HCT116 (cell line): ENCODE measurements at regions not wholly inside any gene's neighbourhood (a gene's known extent, or its start where the extent isn't known, plus 50 kb on each side); places are given as distances from the start of the nearest gene placed in this dataset.
A peak's percentile ranks its signal among the peaks of the same experiment; 100 is the strongest.

Source experiments
- ATAC-seq: fragments of 200-7000 bp; cut with Tn5 transposase; 2 replicates; pipeline ENCODE4 v1.9.1; 2020; ENCODE audit warnings: mild to moderate bottlenecking, moderate library complexity
- BruUV-seq: library from RNA; stranded (reverse); fragments of 400-500 nt; replicated peaks from 2 replicates; lab custom pipeline; 2021; lab: Mats Ljungman, UMichigan
- CTCF ChIA-PET: fragments of 300-600 bp; sonication (Branson Sonifier 250); formaldehyde crosslinking; loops from one replicate; lab custom pipeline; 2021; ENCODE audit warnings: antibody characterized with exemption; lab: Charles Lee
- POLR2A ChIA-PET: fragments of 300-600, 350-600 bp; sonication (Branson Sonifier 250); formaldehyde crosslinking; loops from one replicate; lab custom pipeline; 2021; ENCODE audit warnings: antibody characterized with exemption; lab: Charles Lee
- RAD21 ChIA-PET, 2 experiments: fragments of 300-600 bp; sonication (Branson Sonifier 250); formaldehyde crosslinking; loops; one replicate each; lab custom pipeline; 2023; ENCODE audit warnings: low total read pairs in 2 of 2; ENCODE audit not compliant: uncharacterized antibody in 2 of 2, unreplicated experiment in 2 of 2, low non-redundant PET in 1 of 2; lab: Charles Lee
- DNase-seq: peaks from one replicate; pipeline ENCODE4 v3.0.0-alpha.2; 2010; ENCODE audit warnings: low read depth, low spot score
- H2AFZ ChIP-seq: fragments of 200-600 bp; shearing (Covaris generic), sonication (generic); 2 replicates; pipeline ENCODE4 v1.6.1; 2017; ENCODE audit warnings: low read depth, mixed run types, mixed read lengths, antibody characterized with exemption, low read length; ENCODE audit not compliant: poor library complexity, severe bottlenecking
- H3K27ac ChIP-seq: 2 replicates; pipeline ENCODE4 v1.5.1; 2012; ENCODE audit warnings: low read depth, low read length
- H3K27me3 ChIP-seq: fragments of 200-600 bp; sonication (generic); 2 replicates; pipeline ENCODE4 v1.6.1; 2016; ENCODE audit warnings: mixed run types, low read length, mixed read lengths; ENCODE audit not compliant: insufficient read depth
- H3K36me3 ChIP-seq, 2 experiments: fragments of 200-500 bp in 1 of 2; fragments of 200-600 bp in 1 of 2; sonication (Bioruptor generic) in 1 of 2; sonication (generic) in 1 of 2; 2 replicates each; pipeline versions ENCODE4 v1.5.1 to v1.6.1; 2014 to 2016; ENCODE audit warnings: low read length in 2 of 2, inconsistent platforms in 1 of 2, mixed read lengths in 1 of 2, mixed run types in 1 of 2; ENCODE audit not compliant: insufficient read depth in 2 of 2, control insufficient read depth in 1 of 2
- H3K4me1 ChIP-seq, 2 experiments: fragments of 200-600 bp in 1 of 2; sonication (generic) in 1 of 2; 2 replicates each; pipeline versions ENCODE4 v1.5.1 to v1.6.1; 2012 to 2017; ENCODE audit warnings: low read length in 2 of 2, inconsistent platforms in 1 of 2, mild to moderate bottlenecking in 1 of 2, mixed read lengths in 1 of 2, mixed run types in 1 of 2, moderate library complexity in 1 of 2; ENCODE audit not compliant: insufficient read depth in 2 of 2, control insufficient read depth in 1 of 2
- H3K4me2 ChIP-seq: fragments of 200-600 bp; sonication (generic); 2 replicates; pipeline ENCODE4 v1.6.1; 2017; ENCODE audit warnings: mixed run types, low read length, mixed read lengths
- H3K4me3 ChIP-seq, 2 experiments: fragments of 200-600 bp in 1 of 2; sonication (generic) in 1 of 2; replicated peaks in 1 of 2; 2 replicates each; pipeline ENCODE4 v1.5.1; 2011 to 2016; ENCODE audit warnings: low read length in 2 of 2, control low read depth in 1 of 2, low read depth in 1 of 2, mild to moderate bottlenecking in 1 of 2, mixed read lengths in 1 of 2, mixed run types in 1 of 2
- H3K79me2 ChIP-seq: fragments of 200-600 bp; sonication (generic); 2 replicates; pipeline ENCODE4 v1.6.1; 2017; ENCODE audit warnings: mild to moderate bottlenecking, mixed run types, low read length, moderate library complexity, mixed read lengths; ENCODE audit not compliant: insufficient read depth
- H3K9ac ChIP-seq: fragments of 200-600 bp; sonication (generic); 2 replicates; pipeline ENCODE4 v1.6.1; 2016; ENCODE audit warnings: low read length, mixed read lengths
- H3K9me2 ChIP-seq: fragments of 200-600 bp; sonication (generic), shearing (Covaris generic); 2 replicates; pipeline ENCODE4 v1.6.1; 2017; ENCODE audit warnings: mixed run types, mild to moderate bottlenecking, moderate library complexity; ENCODE audit not compliant: insufficient read depth
- H3K9me3 ChIP-seq, 2 experiments: fragments of 200-500 bp in 1 of 2; fragments of 200-600 bp in 1 of 2; sonication (Bioruptor generic) in 1 of 2; sonication (generic) in 1 of 2; 2 replicates each; pipeline ENCODE4 v1.6.1; 2014 to 2017; ENCODE audit warnings: low read length in 2 of 2, mixed read lengths in 2 of 2, inconsistent platforms in 1 of 2, low read depth in 1 of 2, mild to moderate bottlenecking in 1 of 2, mixed run types in 1 of 2, moderate library complexity in 1 of 2; ENCODE audit not compliant: control insufficient read depth in 1 of 2, insufficient read depth in 1 of 2
- H4K20me1 ChIP-seq: fragments of 200-600 bp; sonication (generic), shearing (Covaris generic); 2 replicates; pipeline ENCODE4 v1.6.1; 2017; ENCODE audit warnings: mixed run types, mild to moderate bottlenecking, moderate library complexity; ENCODE audit not compliant: insufficient read depth
- CBX3 ChIP-seq: IDR thresholded peaks from 2 replicates; pipeline ENCODE4 v1.6.1; 2012; ENCODE audit warnings: low read depth
- CEBPB ChIP-seq: IDR thresholded peaks from 2 replicates; pipeline ENCODE4 v1.6.1; 2012; ENCODE audit warnings: low read depth
- ELF1 ChIP-seq: IDR thresholded peaks from 2 replicates; pipeline ENCODE4 v1.6.1; 2012; ENCODE audit warnings: low read depth, borderline replicate concordance
- EZH2 ChIP-seq: fragments of 200-600 bp; sonication (generic); IDR thresholded peaks from 2 replicates; pipeline ENCODE4 v1.6.1; 2017; ENCODE audit warnings: antibody characterized with exemption, mixed run types
- EZH2phosphoT487 ChIP-seq: fragments of 200-600 bp; IDR thresholded peaks from 2 replicates; pipeline ENCODE4 v1.6.1; 2018; ENCODE audit warnings: antibody characterized with exemption, borderline replicate concordance
- JUND ChIP-seq: IDR thresholded peaks from 2 replicates; pipeline ENCODE4 v1.6.1; 2012
- POLR2A ChIP-seq: IDR thresholded peaks from 2 replicates; pipeline ENCODE4 v1.7.0; 2011; ENCODE audit warnings: borderline replicate concordance; ENCODE audit not compliant: insufficient read depth, insufficient read length; ENCODE audit errors: extremely low read depth
- TCF7L2 ChIP-seq: IDR thresholded peaks from 2 replicates; pipeline ENCODE4 v1.7.0; 2011; ENCODE audit warnings: borderline replicate concordance, inconsistent platforms; ENCODE audit not compliant: insufficient read depth, insufficient read length; ENCODE audit errors: extremely low read depth
- YY1 ChIP-seq: IDR thresholded peaks from 2 replicates; pipeline ENCODE4 v1.6.1; 2011; ENCODE audit warnings: low read length, low read depth, moderate library complexity, mild to moderate bottlenecking; ENCODE audit not compliant: insufficient replicate concordance; ENCODE audit errors: extremely low read depth
- intact Hi-C: fragments of 100-400 bp; cut with micrococcal nuclease; formaldehyde crosslinking; loops from 2 replicates; pipeline ENCODE4 v1.10.0; 2022
- TF ChIP-seq, protein P1 (sequence below), 3 experiments: fragments of 200-600 bp in 1 of 3; sonication (generic) in 1 of 3; IDR thresholded peaks in 2 of 3; conservative IDR thresholded peaks in 1 of 3; 2 replicates each; pipeline ENCODE4 v1.5.1; 2012 to 2017; ENCODE audit warnings: low read depth in 2 of 3, low read length in 2 of 3, antibody characterized with exemption in 1 of 3, borderline replicate concordance in 1 of 3, control low read depth in 1 of 3, mild to moderate bottlenecking in 1 of 3, mixed read lengths in 1 of 3, mixed run types in 1 of 3, moderate library complexity in 1 of 3; ENCODE audit not compliant: insufficient read depth in 1 of 3
- TF ChIP-seq, protein P2 (sequence below): IDR thresholded peaks from 2 replicates; pipeline ENCODE4 v1.6.1; 2012
- TF ChIP-seq, protein P3 (sequence below): IDR thresholded peaks from 2 replicates; pipeline ENCODE4 v1.6.1; 2012; ENCODE audit warnings: low read depth
- TF ChIP-seq, protein P4 (sequence below): IDR thresholded peaks from 2 replicates; pipeline ENCODE4 v1.6.1; 2011; ENCODE audit warnings: mild to moderate bottlenecking, low read length, moderate library complexity; ENCODE audit not compliant: insufficient replicate concordance; ENCODE audit errors: extremely low read depth

DNA sequence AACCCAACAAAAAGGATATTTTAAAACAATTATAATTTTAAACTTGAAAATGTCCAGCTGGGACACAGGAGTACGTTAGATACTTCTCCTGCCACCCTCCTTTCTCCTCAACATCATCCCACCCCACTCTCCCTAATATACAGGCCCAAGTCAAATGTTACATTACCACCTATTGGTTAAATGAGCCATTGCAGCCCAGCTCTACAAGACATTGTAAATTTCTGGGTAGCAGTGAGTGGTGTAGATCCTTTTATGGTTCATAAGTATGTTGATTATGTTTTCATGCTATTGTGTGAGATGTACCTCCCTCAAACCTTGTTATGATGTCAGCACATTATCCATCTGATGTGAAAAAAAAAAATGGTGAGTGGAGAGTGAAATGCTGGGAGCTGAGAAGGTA, 187.1 kb upstream of the BCOR start:
- intact Hi-C loops, result no loop called here
- Histone ChIP-seq H3K27ac (no peak overlapping the region), H3K4me1 (no peaks in the 10 kb centered on the region), H2AFZ (no peak overlapping the region), H3K9ac (no peak overlapping the region), H3K4me2 (no peak overlapping the region), H3K9me3 (no peaks in the 10 kb centered on the region), H4K20me1 (no peaks in the 10 kb centered on the region), H3K9me2 (no peaks in the 10 kb centered on the region), H3K4me3 (no peak overlapping the region), H3K36me3 (no peaks in the 10 kb centered on the region), H3K79me2 (no peaks in the 10 kb centered on the region), H3K27me3 (no peaks in the 10 kb centered on the region)
- ChIA-PET POLR2A (no interaction called here), CTCF (no interaction called here), RAD21 (no interaction called here)
- TF ChIP-seq POLR2A, result no peak
- TF ChIP-seq, protein P1, sequence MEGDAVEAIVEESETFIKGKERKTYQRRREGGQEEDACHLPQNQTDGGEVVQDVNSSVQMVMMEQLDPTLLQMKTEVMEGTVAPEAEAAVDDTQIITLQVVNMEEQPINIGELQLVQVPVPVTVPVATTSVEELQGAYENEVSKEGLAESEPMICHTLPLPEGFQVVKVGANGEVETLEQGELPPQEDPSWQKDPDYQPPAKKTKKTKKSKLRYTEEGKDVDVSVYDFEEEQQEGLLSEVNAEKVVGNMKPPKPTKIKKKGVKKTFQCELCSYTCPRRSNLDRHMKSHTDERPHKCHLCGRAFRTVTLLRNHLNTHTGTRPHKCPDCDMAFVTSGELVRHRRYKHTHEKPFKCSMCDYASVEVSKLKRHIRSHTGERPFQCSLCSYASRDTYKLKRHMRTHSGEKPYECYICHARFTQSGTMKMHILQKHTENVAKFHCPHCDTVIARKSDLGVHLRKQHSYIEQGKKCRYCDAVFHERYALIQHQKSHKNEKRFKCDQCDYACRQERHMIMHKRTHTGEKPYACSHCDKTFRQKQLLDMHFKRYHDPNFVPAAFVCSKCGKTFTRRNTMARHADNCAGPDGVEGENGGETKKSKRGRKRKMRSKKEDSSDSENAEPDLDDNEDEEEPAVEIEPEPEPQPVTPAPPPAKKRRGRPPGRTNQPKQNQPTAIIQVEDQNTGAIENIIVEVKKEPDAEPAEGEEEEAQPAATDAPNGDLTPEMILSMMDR (IDR thresholded peaks at IDR 0.05 in 2 of 3, conservative IDR thresholded peaks at IDR 0.05 in 1 of 3; ENCODE audit: borderline replicate concordance in 1 of 3, insufficient read depth in 1 of 3, low read depth in 2 of 3, low read length in 2 of 3), result 0 out of 6 replicates have a peak, but pooled peaks of 1 of the 3 experiments have one; percentile 16
- DNase-seq, result no peak
- ATAC-seq, result no peak
- BruUV-seq, result no TSS peak

DNA sequence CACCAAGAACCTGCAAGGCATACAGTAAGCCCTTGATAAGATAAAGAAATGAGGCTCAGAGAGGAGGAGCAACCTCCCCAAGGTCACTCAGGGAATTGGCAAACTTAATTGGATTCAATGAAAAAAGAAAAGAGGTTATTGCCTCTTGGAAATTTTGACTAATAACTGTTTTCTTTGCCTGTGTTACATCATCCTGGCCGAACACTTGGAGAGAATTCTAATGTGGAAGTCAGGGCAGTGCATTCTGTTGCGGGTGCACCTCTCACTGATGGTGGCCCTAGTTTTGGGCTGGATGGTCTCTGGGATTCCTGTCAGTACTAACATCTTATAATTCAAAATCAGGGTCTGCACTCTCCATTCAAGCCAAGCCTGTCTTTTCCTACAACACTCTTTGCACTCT, 186.2 kb upstream of the BCOR start:
- ChIA-PET POLR2A (no interaction called here), CTCF (no interaction called here), RAD21 (no interaction called here)
- H3K9me3 ChIP-seq, result no peaks in the 10 kb centered on the region
- ATAC-seq, result no peak
- H3K27me3 ChIP-seq, result no peaks in the 10 kb centered on the region
- H3K4me3 ChIP-seq, result no peak overlapping the region
- H3K4me1 ChIP-seq, result no peaks in the 10 kb centered on the region
- H3K4me2 ChIP-seq, result no peak overlapping the region
- no peaks in the 10 kb centered on the region for H3K79me2 ChIP-seq
- H2AFZ ChIP-seq, result no peak overlapping the region
- intact Hi-C loops, result no loop called here
- no peaks in the 10 kb centered on the region for H3K9me2 ChIP-seq
- H3K27ac ChIP-seq, result no peak overlapping the region
- no peaks in the 10 kb centered on the region for H4K20me1 ChIP-seq
- H3K9ac ChIP-seq, result no peak overlapping the region
- BruUV-seq, result no TSS peak
- no peak for DNase-seq
- no peaks in the 10 kb centered on the region for H3K36me3 ChIP-seq
- TF ChIP-seq ELF1, result no peak
- no peak for TF ChIP-seq EZH2
- TF ChIP-seq YY1, result no peak
- TF ChIP-seq, protein P2, sequence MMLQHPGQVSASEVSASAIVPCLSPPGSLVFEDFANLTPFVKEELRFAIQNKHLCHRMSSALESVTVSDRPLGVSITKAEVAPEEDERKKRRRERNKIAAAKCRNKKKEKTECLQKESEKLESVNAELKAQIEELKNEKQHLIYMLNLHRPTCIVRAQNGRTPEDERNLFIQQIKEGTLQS, result no peak
- TF ChIP-seq, protein P3, sequence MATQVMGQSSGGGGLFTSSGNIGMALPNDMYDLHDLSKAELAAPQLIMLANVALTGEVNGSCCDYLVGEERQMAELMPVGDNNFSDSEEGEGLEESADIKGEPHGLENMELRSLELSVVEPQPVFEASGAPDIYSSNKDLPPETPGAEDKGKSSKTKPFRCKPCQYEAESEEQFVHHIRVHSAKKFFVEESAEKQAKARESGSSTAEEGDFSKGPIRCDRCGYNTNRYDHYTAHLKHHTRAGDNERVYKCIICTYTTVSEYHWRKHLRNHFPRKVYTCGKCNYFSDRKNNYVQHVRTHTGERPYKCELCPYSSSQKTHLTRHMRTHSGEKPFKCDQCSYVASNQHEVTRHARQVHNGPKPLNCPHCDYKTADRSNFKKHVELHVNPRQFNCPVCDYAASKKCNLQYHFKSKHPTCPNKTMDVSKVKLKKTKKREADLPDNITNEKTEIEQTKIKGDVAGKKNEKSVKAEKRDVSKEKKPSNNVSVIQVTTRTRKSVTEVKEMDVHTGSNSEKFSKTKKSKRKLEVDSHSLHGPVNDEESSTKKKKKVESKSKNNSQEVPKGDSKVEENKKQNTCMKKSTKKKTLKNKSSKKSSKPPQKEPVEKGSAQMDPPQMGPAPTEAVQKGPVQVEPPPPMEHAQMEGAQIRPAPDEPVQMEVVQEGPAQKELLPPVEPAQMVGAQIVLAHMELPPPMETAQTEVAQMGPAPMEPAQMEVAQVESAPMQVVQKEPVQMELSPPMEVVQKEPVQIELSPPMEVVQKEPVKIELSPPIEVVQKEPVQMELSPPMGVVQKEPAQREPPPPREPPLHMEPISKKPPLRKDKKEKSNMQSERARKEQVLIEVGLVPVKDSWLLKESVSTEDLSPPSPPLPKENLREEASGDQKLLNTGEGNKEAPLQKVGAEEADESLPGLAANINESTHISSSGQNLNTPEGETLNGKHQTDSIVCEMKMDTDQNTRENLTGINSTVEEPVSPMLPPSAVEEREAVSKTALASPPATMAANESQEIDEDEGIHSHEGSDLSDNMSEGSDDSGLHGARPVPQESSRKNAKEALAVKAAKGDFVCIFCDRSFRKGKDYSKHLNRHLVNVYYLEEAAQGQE, result no peak
- TF ChIP-seq TCF7L2, result no peak
- TF ChIP-seq JUND, result no peak
- TF ChIP-seq CEBPB, result no peak
- TF ChIP-seq, protein P4, sequence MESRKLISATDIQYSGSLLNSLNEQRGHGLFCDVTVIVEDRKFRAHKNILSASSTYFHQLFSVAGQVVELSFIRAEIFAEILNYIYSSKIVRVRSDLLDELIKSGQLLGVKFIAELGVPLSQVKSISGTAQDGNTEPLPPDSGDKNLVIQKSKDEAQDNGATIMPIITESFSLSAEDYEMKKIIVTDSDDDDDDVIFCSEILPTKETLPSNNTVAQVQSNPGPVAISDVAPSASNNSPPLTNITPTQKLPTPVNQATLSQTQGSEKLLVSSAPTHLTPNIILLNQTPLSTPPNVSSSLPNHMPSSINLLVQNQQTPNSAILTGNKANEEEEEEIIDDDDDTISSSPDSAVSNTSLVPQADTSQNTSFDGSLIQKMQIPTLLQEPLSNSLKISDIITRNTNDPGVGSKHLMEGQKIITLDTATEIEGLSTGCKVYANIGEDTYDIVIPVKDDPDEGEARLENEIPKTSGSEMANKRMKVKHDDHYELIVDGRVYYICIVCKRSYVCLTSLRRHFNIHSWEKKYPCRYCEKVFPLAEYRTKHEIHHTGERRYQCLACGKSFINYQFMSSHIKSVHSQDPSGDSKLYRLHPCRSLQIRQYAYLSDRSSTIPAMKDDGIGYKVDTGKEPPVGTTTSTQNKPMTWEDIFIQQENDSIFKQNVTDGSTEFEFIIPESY, result no peak
- TF ChIP-seq CBX3, result no peak
- TF ChIP-seq EZH2phosphoT487, result no peak
